Adrenal gland (tissue), 9 donors: ENCODE measurements at regions not wholly inside any gene's neighbourhood (a gene's known extent, or its start where the extent isn't known, plus 50 kb on each side); places are given as distances from the start of the nearest gene placed in this dataset.

Experiments
- DNase-seq, 7 donors: peaks; one replicate each; pipeline ENCODE4 v3.0.0-alpha.2; 2019 to 2020
- H3K27ac ChIP-seq, 5 donors: fragments of 200-600 bp; sonication (generic) in 4 of 5; 1 replicate in 3 of 5; 2 replicates in 2 of 5; pipeline versions ENCODE4 v1.5.1 to v1.8.0; 2016 to 2020; ENCODE audit warnings: mild to moderate bottlenecking in 1 of 5
- H3K27me3 ChIP-seq: fragments of 200-600 bp; 2 replicates; pipeline ENCODE4 v1.8.0; 2021
- H3K36me3 ChIP-seq, 2 donors: fragments of 200-600 bp; replicated peaks in 1 of 2; 1 replicate in 1 of 2; 2 replicates in 1 of 2; pipeline versions ENCODE4 v1.5.1 to v1.8.0; 2018 to 2022
- H3K4me1 ChIP-seq, 2 donors: fragments of 200-600 bp; replicated peaks in 1 of 2; 1 replicate in 1 of 2; 2 replicates in 1 of 2; pipeline versions ENCODE4 v1.5.1 to v1.8.0; 2018 to 2021
- H3K4me3 ChIP-seq, 4 donors: fragments of 200-600 bp; sonication (generic) in 3 of 4; one replicate each; pipeline ENCODE4 v1.5.1; 2016 to 2018
- H3K9me3 ChIP-seq, 3 donors: fragments of 200-600 bp; sonication (generic) in 1 of 3; replicated peaks in 1 of 3; 1 replicate in 2 of 3; 2 replicates in 1 of 3; pipeline versions ENCODE4 v1.5.1 to v1.8.0; 2016 to 2021
- POLR2A ChIP-seq, 2 donors: fragments of 450-650 bp; IDR thresholded peaks; one replicate each; pipeline ENCODE4 v1.6.1; 2017; ENCODE audit warnings: antibody characterized with exemption in 2 of 2, mild to moderate bottlenecking in 2 of 2, moderate library complexity in 1 of 2
- WGBS, 4 donors: extraction: QIAGEN DNeasy Blood & Tissue Kit in 2 of 4; methylation state at CpG; one replicate each; pipeline versions ENCODE4 v1.1.5 to v1.1.7; 2013 to 2017; 5-methylcytosine and 5-hydroxymethylcytosine counted together
- intact Hi-C, 2 donors: fragments of 100-400 bp; cut with DNase I; formaldehyde crosslinking; loops; one replicate each; pipeline versions ENCODE4 v1.14.1 to v1.15.0; 2022 to 2023
- TF ChIP-seq, protein P1 (sequence below), 6 experiments: fragments of 450-650 bp in 4 of 6; fragments of 200-600 bp in 2 of 6; sonication (generic) in 1 of 6; IDR thresholded peaks; 1 replicate in 5 of 6; 2 replicates in 1 of 6; pipeline versions ENCODE4 v1.5.1 to v1.8.0; 2016 to 2021; ENCODE audit warnings: antibody characterized with exemption in 6 of 6, mild to moderate bottlenecking in 2 of 6, moderate library complexity in 1 of 6
- donor health status: healthy with polysubstance abuse.
- donor health status: Bipolar disorder and iron deficiency.
- donor health status: DM: yes; HTN: yes; CAD: no.
- donor health status: DM: no; HTN: no; CAD: no.
- donor health status: DM: no; HTN: no; CAD: no.

DNA sequence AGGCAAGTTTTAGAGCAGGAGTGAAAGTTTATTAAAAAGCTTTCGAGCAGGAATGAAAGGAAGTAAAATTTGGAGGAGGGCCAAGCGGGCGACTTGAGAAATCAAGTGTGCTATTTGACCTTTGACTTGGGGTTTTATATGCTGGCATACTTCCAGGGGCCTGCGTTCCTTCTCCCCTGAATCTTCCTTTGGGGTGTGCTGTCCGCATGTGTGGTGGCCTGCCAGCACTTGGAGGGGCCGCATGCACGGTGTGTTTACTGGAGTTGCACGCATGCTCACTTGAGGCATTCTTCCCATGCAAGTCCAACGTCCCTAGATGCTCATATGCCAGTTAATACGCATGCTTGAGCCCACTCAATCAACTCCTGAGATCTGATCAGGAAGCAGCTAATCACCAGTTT lies 78.3 kb upstream of the MAP4K4 start:
- 53 to 64% (median 56%) methylated on average over 10 of the region's 10 CpGs for WGBS, 4 donors

DNA sequence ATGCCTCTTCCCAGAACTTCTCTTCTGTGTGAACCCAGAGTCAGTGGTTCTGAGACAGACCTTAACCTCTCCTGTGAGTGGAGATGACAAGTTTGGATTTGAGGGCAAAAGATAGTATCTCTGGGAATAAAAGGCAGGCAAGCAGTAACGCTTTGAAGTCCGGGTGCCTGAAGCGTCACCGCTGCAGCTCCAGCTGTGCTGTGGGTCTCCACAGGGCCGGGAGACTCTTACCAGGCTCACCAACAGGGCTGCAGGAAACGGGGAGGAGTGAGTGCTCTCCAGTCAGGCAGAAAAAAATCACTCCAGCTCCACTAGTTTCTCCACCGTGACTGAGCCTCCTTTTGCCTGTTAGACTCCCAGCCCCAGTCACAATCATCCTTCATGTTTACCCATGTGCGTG lies 79.7 kb upstream of the MAP4K4 start:
- intact Hi-C loops, result no loop called here
- DNase-seq, result no peak
- no peaks in the 10 kb centered on the region for H3K4me1 ChIP-seq
- H3K4me3 ChIP-seq, result no peak overlapping the region
- H3K27me3 ChIP-seq, result no peaks in the 10 kb centered on the region
- no peaks in the 10 kb centered on the region for H3K9me3 ChIP-seq
- 74 to 88% (median 76%) methylated on average over 4 to 8 of the region's 8 CpGs for WGBS, 4 donors
- no peaks in the 10 kb centered on the region for H3K36me3 ChIP-seq
- no peak overlapping the region for H3K27ac ChIP-seq
- no peak for TF ChIP-seq POLR2A (IDR thresholded peaks at IDR 0.05)
- TF ChIP-seq, protein P1, sequence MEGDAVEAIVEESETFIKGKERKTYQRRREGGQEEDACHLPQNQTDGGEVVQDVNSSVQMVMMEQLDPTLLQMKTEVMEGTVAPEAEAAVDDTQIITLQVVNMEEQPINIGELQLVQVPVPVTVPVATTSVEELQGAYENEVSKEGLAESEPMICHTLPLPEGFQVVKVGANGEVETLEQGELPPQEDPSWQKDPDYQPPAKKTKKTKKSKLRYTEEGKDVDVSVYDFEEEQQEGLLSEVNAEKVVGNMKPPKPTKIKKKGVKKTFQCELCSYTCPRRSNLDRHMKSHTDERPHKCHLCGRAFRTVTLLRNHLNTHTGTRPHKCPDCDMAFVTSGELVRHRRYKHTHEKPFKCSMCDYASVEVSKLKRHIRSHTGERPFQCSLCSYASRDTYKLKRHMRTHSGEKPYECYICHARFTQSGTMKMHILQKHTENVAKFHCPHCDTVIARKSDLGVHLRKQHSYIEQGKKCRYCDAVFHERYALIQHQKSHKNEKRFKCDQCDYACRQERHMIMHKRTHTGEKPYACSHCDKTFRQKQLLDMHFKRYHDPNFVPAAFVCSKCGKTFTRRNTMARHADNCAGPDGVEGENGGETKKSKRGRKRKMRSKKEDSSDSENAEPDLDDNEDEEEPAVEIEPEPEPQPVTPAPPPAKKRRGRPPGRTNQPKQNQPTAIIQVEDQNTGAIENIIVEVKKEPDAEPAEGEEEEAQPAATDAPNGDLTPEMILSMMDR (IDR thresholded peaks at IDR 0.05), result no peak

More for the DNA sequence above, 78.3 kb upstream of the MAP4K4 start:
- Histone ChIP-seq H3K9me3 (no peaks in the 10 kb centered on the region), H3K36me3 (no peaks in the 10 kb centered on the region), H3K27me3 (no peaks in the 10 kb centered on the region), H3K4me3 (no peak overlapping the region), H3K4me1 (no peaks in the 10 kb centered on the region), H3K27ac (no peak overlapping the region)
- peak; percentile 15 to 59 (median 27) for DNase-seq
- TF ChIP-seq, protein P1 (IDR thresholded peaks at IDR 0.05), result no peak
- TF ChIP-seq POLR2A (IDR thresholded peaks at IDR 0.05), result no peak
- intact Hi-C loops, result no loop called here

DNA sequence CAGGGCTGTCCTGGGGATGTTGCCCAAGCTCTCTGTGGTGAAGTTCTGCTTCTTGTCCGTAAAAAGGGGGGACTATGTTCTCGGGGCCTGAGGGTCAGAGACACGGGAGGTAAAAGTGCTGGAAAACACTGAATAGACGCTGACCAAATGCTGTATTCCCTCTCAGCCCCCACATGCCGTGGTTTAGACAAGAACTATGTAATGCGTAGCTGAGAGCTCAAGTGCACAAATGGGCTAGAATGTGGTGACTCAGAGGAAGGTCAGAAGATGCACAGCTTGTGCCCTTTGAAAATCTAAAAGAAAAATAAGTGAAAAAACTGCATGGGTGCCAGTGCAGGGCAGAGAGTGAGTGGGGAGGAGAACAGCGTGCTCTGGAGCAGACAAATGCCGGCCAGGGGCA lies 80.3 kb upstream of the MAP4K4 start:
- no peak for DNase-seq
- WGBS, 4 donors, result 76 to 91% (median 80%) methylated on average over 8 of the region's 8 CpGs
- no peaks in the 10 kb centered on the region for H3K36me3 ChIP-seq
- no peak overlapping the region for H3K4me3 ChIP-seq
- no peaks in the 10 kb centered on the region for H3K4me1 ChIP-seq
- no peak overlapping the region for H3K27ac ChIP-seq
- H3K9me3 ChIP-seq, result no peaks in the 10 kb centered on the region
- TF ChIP-seq, protein P1 (IDR thresholded peaks at IDR 0.05), result no peak
- TF ChIP-seq POLR2A (IDR thresholded peaks at IDR 0.05), result no peak
- no peaks in the 10 kb centered on the region for H3K27me3 ChIP-seq
- intact Hi-C loops, result no loop called here

DNA sequence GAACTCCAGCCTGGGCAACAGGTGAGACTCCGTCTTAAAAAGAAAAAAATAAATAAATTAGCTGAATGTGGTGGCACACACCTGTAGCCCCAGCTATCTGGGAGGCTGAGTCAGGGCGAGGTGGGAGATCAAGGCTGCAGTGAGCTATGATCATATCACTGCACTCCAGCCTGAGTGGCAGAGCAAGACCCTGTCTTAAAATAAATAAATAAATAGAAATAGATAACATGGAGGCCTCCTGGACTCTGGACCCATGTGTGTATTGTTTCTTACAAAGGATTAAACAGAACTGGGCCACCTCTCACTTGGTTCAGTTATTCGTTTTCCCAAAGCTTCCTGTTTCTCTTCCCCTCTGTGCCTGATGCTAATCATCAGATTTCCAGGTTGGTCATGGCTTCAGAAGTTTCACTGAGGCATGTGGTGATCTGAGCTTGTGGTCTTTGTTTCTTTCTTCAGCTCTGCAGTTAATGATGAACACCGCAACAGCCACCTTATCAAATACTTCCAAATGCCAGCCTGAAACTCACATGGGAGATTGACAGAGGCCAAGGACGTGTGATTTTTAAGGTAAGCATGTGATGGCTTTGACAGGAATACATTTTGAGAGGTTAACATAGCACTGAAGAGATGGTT lies 83.3 kb upstream of the MAP4K4 start:
- H3K27ac ChIP-seq, result no peak overlapping the region
- H3K27me3 ChIP-seq, result no peaks in the 10 kb centered on the region
- no peak for DNase-seq
- no peaks in the 10 kb centered on the region for H3K4me1 ChIP-seq
- H3K36me3 ChIP-seq, result no peaks in the 10 kb centered on the region
- 82 to 86% (median 84%) methylated on average over 5 of the region's 5 CpGs for WGBS, 4 donors
- H3K4me3 ChIP-seq, result no peak overlapping the region
- intact Hi-C loops, result no loop called here
- H3K9me3 ChIP-seq, result no peaks in the 10 kb centered on the region
- no peak for TF ChIP-seq POLR2A (IDR thresholded peaks at IDR 0.05)
- TF ChIP-seq, protein P1 (IDR thresholded peaks at IDR 0.05), result no peak
